ENCODE measurements at regions not wholly inside any gene's neighbourhood (a gene's known extent, or its start where the extent isn't known, plus 50 kb on each side); places are given as distances from the start of the nearest gene placed in this dataset.
A peak's percentile ranks its signal among the peaks of the same experiment; 100 is the strongest.

DNA sequence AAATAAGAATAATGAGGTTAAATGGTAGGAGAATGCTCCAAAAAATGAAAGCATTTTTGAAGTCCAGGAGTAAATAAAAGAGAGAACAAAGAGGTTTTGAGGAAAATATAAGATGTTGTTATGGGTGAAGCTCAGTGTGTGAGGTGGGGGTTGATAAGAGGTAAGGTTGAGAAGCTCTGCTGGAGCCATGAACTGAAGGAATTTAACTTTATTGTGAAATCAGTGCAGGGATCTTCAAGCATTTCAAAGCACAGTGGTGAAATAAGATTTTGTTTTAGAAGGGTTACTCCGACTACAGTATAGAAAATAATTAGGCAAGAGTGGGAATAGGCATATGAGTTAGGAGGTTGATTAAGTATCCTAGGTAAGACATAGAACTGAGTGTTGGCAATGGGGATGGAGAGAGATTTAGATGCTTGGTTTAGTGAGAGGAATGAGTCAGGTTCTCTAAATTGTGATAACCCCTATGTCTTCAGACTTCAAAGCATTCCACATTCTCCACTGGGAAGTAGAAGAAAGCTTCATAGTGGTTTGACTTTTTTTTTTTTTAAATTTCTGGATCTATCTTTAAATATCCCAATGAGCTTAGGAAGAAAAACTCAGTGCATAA is 403.2 kb downstream of the AASDHPPT start:
- FAIRE-seq = no peak

DNA sequence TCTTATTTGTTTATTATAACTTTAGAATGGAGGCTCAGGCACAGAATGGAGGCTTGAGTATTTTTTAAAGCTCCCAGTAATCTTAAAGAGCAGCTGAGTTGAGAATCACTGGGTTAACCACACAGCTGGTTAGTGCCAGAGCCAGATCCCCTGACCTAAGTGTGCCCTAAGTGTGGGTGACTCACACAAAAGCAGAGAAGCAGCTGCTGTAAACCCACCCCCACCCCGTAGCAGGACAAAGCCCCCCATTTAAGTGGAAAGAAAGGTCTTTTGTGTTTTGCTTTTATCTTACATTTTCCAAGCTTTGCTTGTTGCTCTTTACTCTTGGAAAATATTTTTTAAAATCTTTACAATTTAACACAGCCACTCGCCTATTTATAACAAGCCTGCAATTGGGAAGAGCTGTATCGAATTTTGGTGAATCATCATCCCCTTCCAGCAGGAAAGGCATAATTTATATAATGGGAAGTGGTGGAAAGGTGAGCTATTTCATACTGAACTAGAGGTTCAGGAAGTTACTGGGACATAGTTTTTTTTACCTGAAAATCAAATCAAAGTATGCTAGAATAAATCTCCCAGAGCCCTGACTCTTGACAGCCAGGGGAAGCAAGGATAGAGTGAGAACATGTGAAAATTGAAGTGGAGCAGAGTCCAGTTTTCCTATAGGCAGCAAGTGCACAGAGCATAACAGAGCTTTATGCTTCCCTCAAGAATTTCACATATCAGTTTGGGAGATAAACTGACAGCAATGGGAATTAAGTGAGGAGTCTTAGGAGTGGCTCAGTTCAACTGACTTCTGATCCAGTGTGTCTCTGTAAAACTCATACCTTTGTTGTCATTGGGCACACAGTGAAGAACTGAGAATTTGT is 405.7 kb downstream of the AASDHPPT start:
- no peaks in the 10 kb centered on the region for H3K9me3 ChIP-seq (ENCODE audit: insufficient read depth, low read depth, low read length)
- H3K36me3 ChIP-seq (ENCODE audit: insufficient read depth, low read length) = no peaks in the 10 kb centered on the region
- no peak overlapping the region for H2AFZ ChIP-seq (ENCODE audit: low read depth, low read length)
- peaks cover 35% of the 10 kb centered on the region for H3K4me1 Mint-ChIP-seq (ENCODE audit: low read depth, unreplicated experiment)
- no peaks in the 10 kb centered on the region for H3K27me3 ChIP-seq (ENCODE audit: insufficient read depth, low read length)
- H3K9me3 Mint-ChIP-seq (ENCODE audit: unreplicated experiment) = no peaks in the 10 kb centered on the region
- no peaks in the 10 kb centered on the region for H3K27me3 Mint-ChIP-seq (ENCODE audit: low read depth, unreplicated experiment)
- H3K79me2 ChIP-seq (ENCODE audit: insufficient read depth, low read length) = no peaks in the 10 kb centered on the region
- H3K4me3 ChIP-seq (ENCODE audit: insufficient read depth, low read depth, low read length) = peak overlapping the region; percentile 14
- no peaks in the 10 kb centered on the region for H4K20me1 ChIP-seq (ENCODE audit: insufficient read depth, low read length)
- TF ChIP-seq, protein P1, sequence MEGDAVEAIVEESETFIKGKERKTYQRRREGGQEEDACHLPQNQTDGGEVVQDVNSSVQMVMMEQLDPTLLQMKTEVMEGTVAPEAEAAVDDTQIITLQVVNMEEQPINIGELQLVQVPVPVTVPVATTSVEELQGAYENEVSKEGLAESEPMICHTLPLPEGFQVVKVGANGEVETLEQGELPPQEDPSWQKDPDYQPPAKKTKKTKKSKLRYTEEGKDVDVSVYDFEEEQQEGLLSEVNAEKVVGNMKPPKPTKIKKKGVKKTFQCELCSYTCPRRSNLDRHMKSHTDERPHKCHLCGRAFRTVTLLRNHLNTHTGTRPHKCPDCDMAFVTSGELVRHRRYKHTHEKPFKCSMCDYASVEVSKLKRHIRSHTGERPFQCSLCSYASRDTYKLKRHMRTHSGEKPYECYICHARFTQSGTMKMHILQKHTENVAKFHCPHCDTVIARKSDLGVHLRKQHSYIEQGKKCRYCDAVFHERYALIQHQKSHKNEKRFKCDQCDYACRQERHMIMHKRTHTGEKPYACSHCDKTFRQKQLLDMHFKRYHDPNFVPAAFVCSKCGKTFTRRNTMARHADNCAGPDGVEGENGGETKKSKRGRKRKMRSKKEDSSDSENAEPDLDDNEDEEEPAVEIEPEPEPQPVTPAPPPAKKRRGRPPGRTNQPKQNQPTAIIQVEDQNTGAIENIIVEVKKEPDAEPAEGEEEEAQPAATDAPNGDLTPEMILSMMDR (IDR thresholded peaks at IDR 0.05; ENCODE audit: insufficient read depth, low read depth, low read length) = no peak
- no peak for TF ChIP-seq EZH2 (IDR thresholded peaks at IDR 0.05; ENCODE audit: insufficient read depth, low read length)
- H3K9ac ChIP-seq (ENCODE audit: low read length) = peak overlapping the region; percentile 8
- H3K4me3 Mint-ChIP-seq (ENCODE audit: unreplicated experiment) = no peak overlapping the region
- peak overlapping the region; percentile 69 for H3K27ac Mint-ChIP-seq (ENCODE audit: unreplicated experiment)
- DNase-seq (ENCODE audit: low read depth) (peak; percentile 89), FAIRE-seq (peak; percentile 62)
- peak overlapping the region; percentile 70 for H3K4me2 ChIP-seq (ENCODE audit: low read length)
- H3K27ac ChIP-seq (ENCODE audit: low read depth, low read length) = peak overlapping the region; percentile 28
- peaks cover 16% of the 10 kb centered on the region for H3K4me1 ChIP-seq (ENCODE audit: insufficient read depth, low read length)
- no peaks in the 10 kb centered on the region for H3K36me3 Mint-ChIP-seq (ENCODE audit: low read depth, unreplicated experiment)

More for the DNA sequence above, 403.2 kb downstream of the AASDHPPT start:
- peak; percentile 84 for DNase-seq (ENCODE audit: low read depth)
- H3K4me2 ChIP-seq (ENCODE audit: low read length) = peak overlapping the region; percentile 19
- H4K20me1 ChIP-seq (ENCODE audit: insufficient read depth, low read length) = no peaks in the 10 kb centered on the region
- no peaks in the 10 kb centered on the region for H3K9me3 ChIP-seq (ENCODE audit: insufficient read depth, low read depth, low read length)
- no peaks in the 10 kb centered on the region for H3K27me3 ChIP-seq (ENCODE audit: insufficient read depth, low read length)
- H2AFZ ChIP-seq (ENCODE audit: low read depth, low read length) = no peak overlapping the region
- Mint-ChIP-seq H3K4me1 (ENCODE audit: low read depth, unreplicated experiment) (peaks cover 35% of the 10 kb centered on the region), H3K36me3 (ENCODE audit: low read depth, unreplicated experiment) (no peaks in the 10 kb centered on the region), H3K9me3 (ENCODE audit: unreplicated experiment) (no peaks in the 10 kb centered on the region), H3K27ac (ENCODE audit: unreplicated experiment) (peak overlapping the region; percentile 48), H3K4me3 (ENCODE audit: unreplicated experiment) (no peak overlapping the region), H3K27me3 (ENCODE audit: low read depth, unreplicated experiment) (no peaks in the 10 kb centered on the region)
- no peaks in the 10 kb centered on the region for H3K36me3 ChIP-seq (ENCODE audit: insufficient read depth, low read length)
- H3K4me3 ChIP-seq (ENCODE audit: insufficient read depth, low read depth, low read length) = no peak overlapping the region
- no peaks in the 10 kb centered on the region for H3K79me2 ChIP-seq (ENCODE audit: insufficient read depth, low read length)
- peaks cover 16% of the 10 kb centered on the region for H3K4me1 ChIP-seq (ENCODE audit: insufficient read depth, low read length)
- no peak for TF ChIP-seq EZH2 (IDR thresholded peaks at IDR 0.05; ENCODE audit: insufficient read depth, low read length)
- TF ChIP-seq, protein P1 (IDR thresholded peaks at IDR 0.05; ENCODE audit: insufficient read depth, low read depth, low read length) = no peak
- no peak overlapping the region for H3K9ac ChIP-seq (ENCODE audit: low read length)
- H3K27ac ChIP-seq (ENCODE audit: low read depth, low read length) = no peak overlapping the region

Measured in astrocyte (in vitro differentiated cells and primary cell).